BE2C (cell line): ENCODE measurements at regions not wholly inside any gene's neighbourhood (a gene's known extent, or its start where the extent isn't known, plus 50 kb on each side); places are given as distances from the start of the nearest gene placed in this dataset.
A peak's percentile ranks its signal among the peaks of the same experiment; 100 is the strongest.

Experiments
- DNase-seq: peaks from one replicate; pipeline ENCODE4 v3.0.0-alpha.2; 2020
- H3K27me3 ChIP-seq: fragments of 250-450 bp; sonication (Bioruptor Pico); 2 replicates; pipeline ENCODE4 v1.5.1; 2020; ENCODE audit warnings: mild to moderate bottlenecking
- H3K36me3 ChIP-seq: fragments of 250-450 bp; sonication (Bioruptor Pico); 2 replicates; pipeline ENCODE4 v1.5.1; 2020; ENCODE audit warnings: mild to moderate bottlenecking
- H3K4me1 ChIP-seq: fragments of 250-450 bp; sonication (Bioruptor Pico); 2 replicates; pipeline ENCODE4 v1.5.1; 2020
- H3K4me3 ChIP-seq: 2 replicates; pipeline ENCODE4 v1.5.1; 2011; ENCODE audit warnings: low read depth, low read length
- H3K9me3 ChIP-seq: fragments of 250-450 bp; sonication (Bioruptor Pico); 2 replicates; pipeline ENCODE4 v1.5.1; 2020
- CTCF ChIP-seq: IDR thresholded peaks from 2 replicates; pipeline ENCODE4 v1.5.1; 2012; ENCODE audit warnings: mild to moderate bottlenecking, low read depth, low read length

GRCh38 chrX:22424122-22424915, 151.6 kb downstream of the CBLL2 start:
- no peak for TF ChIP-seq CTCF
- Histone ChIP-seq H3K9me3 (no peaks in the 10 kb centered on the region), H3K4me1 (no peaks in the 10 kb centered on the region), H3K4me3 (no peak overlapping the region), H3K36me3 (no peaks in the 10 kb centered on the region), H3K27me3 (no peaks in the 10 kb centered on the region)
- no peak for DNase-seq

GRCh38 chrX:22424919-22425318, 152.2 kb downstream of the CBLL2 start:
- TF ChIP-seq CTCF, result no peak
- no peak for DNase-seq
- Histone ChIP-seq H3K9me3 (no peaks in the 10 kb centered on the region), H3K36me3 (no peaks in the 10 kb centered on the region), H3K4me3 (no peak overlapping the region), H3K4me1 (no peaks in the 10 kb centered on the region), H3K27me3 (no peaks in the 10 kb centered on the region)

GRCh38 chrX:22429704-22430103, 157.0 kb downstream of the CBLL2 start:
- DNase-seq, result no peak
- Histone ChIP-seq H3K9me3 (no peaks in the 10 kb centered on the region), H3K27me3 (no peaks in the 10 kb centered on the region), H3K4me1 (no peaks in the 10 kb centered on the region), H3K36me3 (no peaks in the 10 kb centered on the region), H3K4me3 (no peak overlapping the region)
- TF ChIP-seq CTCF, result no peak

- H3K4me3 ChIP-seq, result no peak overlapping the region
- no peak for DNase-seq
- H3K9me3 ChIP-seq, result no peaks in the 10 kb centered on the region
- TF ChIP-seq CTCF, result no peak
- H3K36me3 ChIP-seq, result no peaks in the 10 kb centered on the region
- H3K27me3 ChIP-seq, result no peaks in the 10 kb centered on the region
- no peaks in the 10 kb centered on the region for H3K4me1 ChIP-seq
These were observed 158.0 kb downstream of the CBLL2 start for GRCh38 chrX:22430701-22431100.

GRCh38 chrX:22433292-22434070, 160.8 kb downstream of the CBLL2 start:
- no peak for TF ChIP-seq CTCF
- Histone ChIP-seq H3K4me3 (no peak overlapping the region), H3K27me3 (no peaks in the 10 kb centered on the region), H3K9me3 (no peaks in the 10 kb centered on the region), H3K4me1 (no peaks in the 10 kb centered on the region), H3K36me3 (no peaks in the 10 kb centered on the region)
- peak; percentile 11 for DNase-seq

- H3K36me3 ChIP-seq, result no peaks in the 10 kb centered on the region
- no peak overlapping the region for H3K4me3 ChIP-seq
- DNase-seq, result no peak
- no peak for TF ChIP-seq CTCF
- H3K4me1 ChIP-seq, result no peaks in the 10 kb centered on the region
- H3K27me3 ChIP-seq, result no peaks in the 10 kb centered on the region
- no peaks in the 10 kb centered on the region for H3K9me3 ChIP-seq
These were observed 173.2 kb downstream of the CBLL2 start for GRCh38 chrX:22445880-22446279.
